Fibroblast of skin of left quadriceps (primary cell): ENCODE measurements at regions not wholly inside any gene's neighbourhood (a gene's known extent, or its start where the extent isn't known, plus 50 kb on each side); places are given as distances from the start of the nearest gene placed in this dataset.

Source experiments
- DNase-seq, 2 experiments: peaks; one replicate each; pipeline ENCODE4 v3.0.0-alpha.2; 2013; ENCODE audit warnings: low read depth in 2 of 2

GRCh38 chr13:78020861-78021260 lies 102.2 kb upstream of the EDNRB start:
- no peak for DNase-seq

- no peak for DNase-seq
These were observed 97.2 kb upstream of the EDNRB start for GRCh38 chr13:78015782-78016181.

GRCh38 chr13:78012046-78012445 lies 93.4 kb upstream of the EDNRB start:
- DNase-seq = no peak

- no peak for DNase-seq
These were observed 86.2 kb upstream of the EDNRB start for GRCh38 chr13:78004821-78005220.

GRCh38 chr13:77999746-78000145 lies 81.1 kb upstream of the EDNRB start:
- DNase-seq = no peak

- no peak for DNase-seq
These were observed 75.5 kb upstream of the EDNRB start for GRCh38 chr13:77994166-77994565.

GRCh38 chr13:77991003-77991402 lies 72.4 kb upstream of the EDNRB start:
- DNase-seq = no peak

- DNase-seq = no peak
These were observed 70.7 kb upstream of the EDNRB start for GRCh38 chr13:77989281-77989680.

GRCh38 chr13:77988355-77988754 lies 69.7 kb upstream of the EDNRB start:
- DNase-seq = no peak

GRCh38 chr13:77986713-77987112 lies 68.1 kb upstream of the EDNRB start:
- DNase-seq = no peak

- no peak for DNase-seq
These were observed 67.4 kb upstream of the EDNRB start for GRCh38 chr13:77985866-77986636.

GRCh38 chr13:77981281-77981881 lies 62.8 kb upstream of the EDNRB start:
- peak in 1 of 2 experiments; percentile 1 for DNase-seq

GRCh38 chr13:77980592-77980991 lies 62.0 kb upstream of the EDNRB start:
- DNase-seq = peak; percentile 55 to 61

GRCh38 chr13:77979721-77980385 lies 61.2 kb upstream of the EDNRB start:
- DNase-seq = no peak

GRCh38 chr13:77975358-77976042 lies 56.9 kb upstream of the EDNRB start:
- DNase-seq = no peak

- no peak for DNase-seq
These were observed 50.7 kb upstream of the EDNRB start for GRCh38 chr13:77969299-77969698.
